ENCODE measurements at regions not wholly inside any gene's neighbourhood (a gene's known extent, or its start where the extent isn't known, plus 50 kb on each side); places are given as distances from the start of the nearest gene placed in this dataset.

- no peaks in the 10 kb centered on the region for H3K9me3 ChIP-seq (ENCODE audit: insufficient read depth, low read depth, low read length)
- no peak for TF ChIP-seq EZH2phosphoT487 (IDR thresholded peaks at IDR 0.05; ENCODE audit: borderline replicate concordance)
- TF ChIP-seq, protein P1, sequence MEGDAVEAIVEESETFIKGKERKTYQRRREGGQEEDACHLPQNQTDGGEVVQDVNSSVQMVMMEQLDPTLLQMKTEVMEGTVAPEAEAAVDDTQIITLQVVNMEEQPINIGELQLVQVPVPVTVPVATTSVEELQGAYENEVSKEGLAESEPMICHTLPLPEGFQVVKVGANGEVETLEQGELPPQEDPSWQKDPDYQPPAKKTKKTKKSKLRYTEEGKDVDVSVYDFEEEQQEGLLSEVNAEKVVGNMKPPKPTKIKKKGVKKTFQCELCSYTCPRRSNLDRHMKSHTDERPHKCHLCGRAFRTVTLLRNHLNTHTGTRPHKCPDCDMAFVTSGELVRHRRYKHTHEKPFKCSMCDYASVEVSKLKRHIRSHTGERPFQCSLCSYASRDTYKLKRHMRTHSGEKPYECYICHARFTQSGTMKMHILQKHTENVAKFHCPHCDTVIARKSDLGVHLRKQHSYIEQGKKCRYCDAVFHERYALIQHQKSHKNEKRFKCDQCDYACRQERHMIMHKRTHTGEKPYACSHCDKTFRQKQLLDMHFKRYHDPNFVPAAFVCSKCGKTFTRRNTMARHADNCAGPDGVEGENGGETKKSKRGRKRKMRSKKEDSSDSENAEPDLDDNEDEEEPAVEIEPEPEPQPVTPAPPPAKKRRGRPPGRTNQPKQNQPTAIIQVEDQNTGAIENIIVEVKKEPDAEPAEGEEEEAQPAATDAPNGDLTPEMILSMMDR (conservative IDR thresholded peaks at IDR 0.05; ENCODE audit: low read length), result no peak
- no peak overlapping the region for H2AFZ ChIP-seq (ENCODE audit: low read length)
These were observed 59.5 kb downstream of the FZD1 start for GRCh38 chr7:91323626-91324158.

GRCh38 chr7:91324663-91325062 lies 60.4 kb downstream of the FZD1 start:
- H3K36me3 ChIP-seq (ENCODE audit: insufficient read depth, low read length), result no peaks in the 10 kb centered on the region
- no peak overlapping the region for H3K4me3 ChIP-seq (ENCODE audit: low read length, poor library complexity, severe bottlenecking)
- no peaks in the 10 kb centered on the region for H3K79me2 ChIP-seq (ENCODE audit: insufficient read depth, low read length)
- TF ChIP-seq EZH2phosphoT487 (IDR thresholded peaks at IDR 0.05; ENCODE audit: borderline replicate concordance), result no peak
- TF ChIP-seq, protein P1 (conservative IDR thresholded peaks at IDR 0.05; ENCODE audit: low read length), result no peak
- H3K4me1 ChIP-seq (ENCODE audit: insufficient read depth, low read length, poor library complexity, severe bottlenecking), result no peaks in the 10 kb centered on the region
- H2AFZ ChIP-seq (ENCODE audit: low read length), result no peak overlapping the region
- no peaks in the 10 kb centered on the region for H3K9me2 ChIP-seq (replicated peaks; ENCODE audit: low read depth, low read length)
- H4K20me1 ChIP-seq (ENCODE audit: insufficient read depth, low read length, poor library complexity, severe bottlenecking), result no peaks in the 10 kb centered on the region
- no peak overlapping the region for H3K9ac ChIP-seq (ENCODE audit: low read depth, low read length, poor library complexity, severe bottlenecking)
- H3K9me3 ChIP-seq (ENCODE audit: insufficient read depth, low read depth, low read length), result no peaks in the 10 kb centered on the region
- H3K27me3 ChIP-seq (ENCODE audit: insufficient read depth, low read length, poor library complexity, severe bottlenecking), result no peaks in the 10 kb centered on the region
- no peaks in the 10 kb centered on the region for H3F3A ChIP-seq (ENCODE audit: low read depth)
- H3K4me2 ChIP-seq (ENCODE audit: low read depth, low read length, poor library complexity, severe bottlenecking), result no peak overlapping the region

More at GRCh38 chr7:91323626-91324158, 59.5 kb downstream of the FZD1 start:
- no peaks in the 10 kb centered on the region for H3K36me3 ChIP-seq (ENCODE audit: insufficient read depth, low read length)
- no peaks in the 10 kb centered on the region for H3F3A ChIP-seq (ENCODE audit: low read depth)
- H3K79me2 ChIP-seq (ENCODE audit: insufficient read depth, low read length), result no peaks in the 10 kb centered on the region
- no peaks in the 10 kb centered on the region for H4K20me1 ChIP-seq (ENCODE audit: insufficient read depth, low read length, poor library complexity, severe bottlenecking)
- H3K9me2 ChIP-seq (replicated peaks; ENCODE audit: low read depth, low read length), result no peaks in the 10 kb centered on the region
- no peaks in the 10 kb centered on the region for H3K4me1 ChIP-seq (ENCODE audit: insufficient read depth, low read length, poor library complexity, severe bottlenecking)
- no peak overlapping the region for H3K4me3 ChIP-seq (ENCODE audit: low read length, poor library complexity, severe bottlenecking)
- no peak overlapping the region for H3K9ac ChIP-seq (ENCODE audit: low read depth, low read length, poor library complexity, severe bottlenecking)
- H3K27me3 ChIP-seq (ENCODE audit: insufficient read depth, low read length, poor library complexity, severe bottlenecking), result no peaks in the 10 kb centered on the region
- H3K4me2 ChIP-seq (ENCODE audit: low read depth, low read length, poor library complexity, severe bottlenecking), result no peak overlapping the region

DNA sequence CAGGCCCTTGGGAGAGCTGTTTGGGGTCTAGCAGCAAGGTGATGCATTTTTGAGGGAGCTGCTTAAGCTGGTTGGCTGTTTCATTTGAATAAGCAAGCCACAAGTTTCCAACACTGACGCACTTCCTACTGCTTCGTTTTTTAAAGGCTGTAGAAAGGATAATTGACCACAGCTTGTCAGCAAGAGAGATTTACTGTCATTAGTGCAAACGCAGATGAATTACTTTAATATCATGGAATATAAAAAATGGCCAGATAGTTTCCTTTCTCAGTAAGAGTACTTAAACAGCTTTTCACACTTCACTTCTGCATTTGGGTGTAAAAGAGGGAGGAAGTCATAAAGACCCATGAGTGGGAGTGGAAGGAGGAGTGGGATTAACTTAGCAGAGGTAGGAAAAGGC lies 61.5 kb downstream of the FZD1 start:
- Histone ChIP-seq H3K9ac (ENCODE audit: low read depth, low read length, poor library complexity, severe bottlenecking) (no peak overlapping the region), H3K9me2 (replicated peaks; ENCODE audit: low read depth, low read length) (no peaks in the 10 kb centered on the region), H2AFZ (ENCODE audit: low read length) (no peak overlapping the region), H3K4me1 (ENCODE audit: insufficient read depth, low read length, poor library complexity, severe bottlenecking) (no peaks in the 10 kb centered on the region), H3K79me2 (ENCODE audit: insufficient read depth, low read length) (no peaks in the 10 kb centered on the region), H3K27me3 (ENCODE audit: insufficient read depth, low read length, poor library complexity, severe bottlenecking) (no peaks in the 10 kb centered on the region), H3K9me3 (ENCODE audit: insufficient read depth, low read depth, low read length) (no peaks in the 10 kb centered on the region), H3K36me3 (ENCODE audit: insufficient read depth, low read length) (no peaks in the 10 kb centered on the region), H4K20me1 (ENCODE audit: insufficient read depth, low read length, poor library complexity, severe bottlenecking) (no peaks in the 10 kb centered on the region), H3K4me3 (ENCODE audit: low read length, poor library complexity, severe bottlenecking) (no peak overlapping the region), H3F3A (ENCODE audit: low read depth) (no peaks in the 10 kb centered on the region), H3K4me2 (ENCODE audit: low read depth, low read length, poor library complexity, severe bottlenecking) (no peak overlapping the region)
- no peak for TF ChIP-seq EZH2phosphoT487 (IDR thresholded peaks at IDR 0.05; ENCODE audit: borderline replicate concordance)
- TF ChIP-seq, protein P1 (conservative IDR thresholded peaks at IDR 0.05; ENCODE audit: low read length), result no peak
